Stimulated activated effector memory CD8-positive, alpha-beta T cell treated with anti-CD3 and anti-CD28 coated beads, Interleukin-12 subunit alpha, Interleukin-12 subunit beta, amount 100 ng/mL, for 72 hours (primary cell): ENCODE measurements at regions not wholly inside any gene's neighbourhood (a gene's known extent, or its start where the extent isn't known, plus 50 kb on each side); places are given as distances from the start of the nearest gene placed in this dataset.
A peak's percentile ranks its signal among the peaks of the same experiment; 100 is the strongest.
"Not testable (repeated sequence)": the region's sequence is repeated elsewhere in the genome, so short reads cannot be mapped to it uniquely, and the experiment has no call there.

Experiments used
- ATAC-seq: fragments of 150-1000 bp; cut with Tn5 transposase; 2 replicates; pipeline ENCODE4 v1.10.0; 2021
- DNase-seq, 2 donors: peaks; one replicate each; pipeline ENCODE4 v3.0.0; 2021 to 2022; ENCODE audit warnings: low spot score in 2 of 2
- H3K27ac Mint-ChIP-seq: one replicate; pipeline ENCODE4 v1.8.0; 2022; ENCODE audit warnings: mild to moderate bottlenecking, mixed read lengths
- H3K36me3 Mint-ChIP-seq: one replicate; pipeline ENCODE4 v1.8.0; 2022; ENCODE audit warnings: mild to moderate bottlenecking, mixed read lengths
- H3K4me1 Mint-ChIP-seq: one replicate; pipeline ENCODE4 v1.8.0; 2022; ENCODE audit warnings: mixed read lengths
- H3K4me3 Mint-ChIP-seq: one replicate; pipeline ENCODE4 v1.8.0; 2022; ENCODE audit warnings: mild to moderate bottlenecking, mixed read lengths
- H3K9me3 Mint-ChIP-seq: one replicate; pipeline ENCODE4 v1.8.0; 2022; ENCODE audit warnings: mixed read lengths

GRCh38 chr13:65826657-65827056 lies 1403.5 kb downstream of the PCDH9 start:
- Mint-ChIP-seq H3K36me3 (no peaks in the 10 kb centered on the region), H3K27ac (no peak overlapping the region), H3K4me3 (no peak overlapping the region), H3K4me1 (no peaks in the 10 kb centered on the region), H3K9me3 (peaks cover 10% of the 10 kb centered on the region)
- DNase-seq: no peak
- ATAC-seq: no peak

GRCh38 chr13:65825039-65825438 lies 1405.1 kb downstream of the PCDH9 start:
- Mint-ChIP-seq H3K4me1 (no peaks in the 10 kb centered on the region), H3K4me3 (no peak overlapping the region), H3K9me3 (peaks cover 7% of the 10 kb centered on the region), H3K27ac (no peak overlapping the region), H3K36me3 (no peaks in the 10 kb centered on the region)
- DNase-seq (no peak), ATAC-seq (no peak)

- Mint-ChIP-seq H3K36me3 (no peaks in the 10 kb centered on the region), H3K4me1 (no peaks in the 10 kb centered on the region), H3K4me3 (no peak overlapping the region), H3K27ac (no peak overlapping the region), H3K9me3 (peaks cover 9% of the 10 kb centered on the region)
- ATAC-seq: no peak
- DNase-seq: no peak
Observed at GRCh38 chr13:65808061-65808460, 1422.1 kb downstream of the PCDH9 start.

- no peak for ATAC-seq
- Mint-ChIP-seq H3K36me3 (no peaks in the 10 kb centered on the region), H3K9me3 (peaks cover 9% of the 10 kb centered on the region), H3K27ac (no peak overlapping the region), H3K4me1 (no peaks in the 10 kb centered on the region), H3K4me3 (no peak overlapping the region)
- no peak for DNase-seq
Observed at GRCh38 chr13:65803530-65804392, 1426.4 kb downstream of the PCDH9 start.

- ATAC-seq (no peak), DNase-seq (no peak)
- Mint-ChIP-seq H3K27ac (no peak overlapping the region), H3K9me3 (peaks cover 8% of the 10 kb centered on the region), H3K36me3 (no peaks in the 10 kb centered on the region), H3K4me3 (no peak overlapping the region), H3K4me1 (no peaks in the 10 kb centered on the region)
Observed at GRCh38 chr13:65789815-65790214, 1440.3 kb downstream of the PCDH9 start.

- H3K4me1 Mint-ChIP-seq: no peaks in the 10 kb centered on the region
- DNase-seq (no peak), ATAC-seq (no peak)
- H3K27ac Mint-ChIP-seq: no peak overlapping the region
- H3K4me3 Mint-ChIP-seq: no peak overlapping the region
- peaks cover 10% of the 10 kb centered on the region for H3K9me3 Mint-ChIP-seq
- H3K36me3 Mint-ChIP-seq: no peaks in the 10 kb centered on the region
Observed at GRCh38 chr13:65787082-65787481, 1443.1 kb downstream of the PCDH9 start.

GRCh38 chr13:65784088-65784816 lies 1445.9 kb downstream of the PCDH9 start:
- H3K27ac Mint-ChIP-seq: no peak overlapping the region
- DNase-seq: no peak
- peaks cover 10% of the 10 kb centered on the region for H3K9me3 Mint-ChIP-seq
- peak; percentile 11 for ATAC-seq
- no peaks in the 10 kb centered on the region for H3K4me1 Mint-ChIP-seq
- H3K36me3 Mint-ChIP-seq: no peaks in the 10 kb centered on the region
- H3K4me3 Mint-ChIP-seq: no peak overlapping the region

GRCh38 chr13:65783383-65783782 lies 1446.8 kb downstream of the PCDH9 start:
- Mint-ChIP-seq H3K4me3 (no peak overlapping the region), H3K36me3 (no peaks in the 10 kb centered on the region), H3K9me3 (peaks cover 8% of the 10 kb centered on the region), H3K27ac (no peak overlapping the region), H3K4me1 (no peaks in the 10 kb centered on the region)
- ATAC-seq (peak; percentile 21), DNase-seq (no peak)

GRCh38 chr13:65771704-65772313 lies 1458.3 kb downstream of the PCDH9 start:
- not testable (repeated sequence) for H3K4me3 Mint-ChIP-seq, H3K27ac Mint-ChIP-seq, DNase-seq, H3K36me3 Mint-ChIP-seq, ATAC-seq, H3K4me1 Mint-ChIP-seq
- peaks cover 25% of the 10 kb centered on the region for H3K9me3 Mint-ChIP-seq

- Mint-ChIP-seq H3K27ac (no peak overlapping the region), H3K4me3 (no peak overlapping the region), H3K9me3 (peaks cover 20% of the 10 kb centered on the region)
Observed at GRCh38 chr13:65768545-65768944, 1461.6 kb downstream of the PCDH9 start.

GRCh38 chr13:65763811-65764210 lies 1466.3 kb downstream of the PCDH9 start:
- ATAC-seq (no peak), DNase-seq (no peak)
- Mint-ChIP-seq H3K36me3 (no peaks in the 10 kb centered on the region), H3K9me3 (peaks cover 23% of the 10 kb centered on the region), H3K27ac (no peak overlapping the region), H3K4me1 (no peaks in the 10 kb centered on the region), H3K4me3 (no peak overlapping the region)

More at GRCh38 chr13:65768545-65768944, 1461.6 kb downstream of the PCDH9 start:
- ATAC-seq: no peak
- Mint-ChIP-seq H3K4me1 (no peaks in the 10 kb centered on the region), H3K36me3 (no peaks in the 10 kb centered on the region)
- DNase-seq: no peak

GRCh38 chr13:65762012-65762411 lies 1468.1 kb downstream of the PCDH9 start:
- H3K9me3 Mint-ChIP-seq: peaks cover 23% of the 10 kb centered on the region
- ATAC-seq: no peak

GRCh38 chr13:65756071-65756671 lies 1474.0 kb downstream of the PCDH9 start:
- ATAC-seq: no peak
- no peak for DNase-seq
- no peaks in the 10 kb centered on the region for H3K36me3 Mint-ChIP-seq
- peaks cover 22% of the 10 kb centered on the region for H3K9me3 Mint-ChIP-seq
- H3K27ac Mint-ChIP-seq: no peak overlapping the region
- H3K4me1 Mint-ChIP-seq: no peaks in the 10 kb centered on the region
- no peak overlapping the region for H3K4me3 Mint-ChIP-seq

More at GRCh38 chr13:65762012-65762411, 1468.1 kb downstream of the PCDH9 start:
- no peak overlapping the region for H3K27ac Mint-ChIP-seq
- H3K4me1 Mint-ChIP-seq: no peaks in the 10 kb centered on the region
- no peak overlapping the region for H3K4me3 Mint-ChIP-seq
- DNase-seq: no peak
- no peaks in the 10 kb centered on the region for H3K36me3 Mint-ChIP-seq

- Mint-ChIP-seq H3K27ac (no peak overlapping the region), H3K4me1 (no peaks in the 10 kb centered on the region)
Observed at GRCh38 chr13:65748227-65748626, 1481.9 kb downstream of the PCDH9 start.

GRCh38 chr13:65746406-65746921 lies 1483.7 kb downstream of the PCDH9 start:
- no peak for DNase-seq
- no peak for ATAC-seq
- Mint-ChIP-seq H3K36me3 (no peaks in the 10 kb centered on the region), H3K9me3 (peaks cover 11% of the 10 kb centered on the region), H3K4me1 (no peaks in the 10 kb centered on the region), H3K4me3 (no peak overlapping the region), H3K27ac (no peak overlapping the region)

More at GRCh38 chr13:65748227-65748626, 1481.9 kb downstream of the PCDH9 start:
- Mint-ChIP-seq H3K9me3 (peaks cover 13% of the 10 kb centered on the region), H3K4me3 (no peak overlapping the region), H3K36me3 (no peaks in the 10 kb centered on the region)
- ATAC-seq: no peak
- DNase-seq: no peak
